GM12874 (cell line): ENCODE measurements at regions not wholly inside any gene's neighbourhood (a gene's known extent, or its start where the extent isn't known, plus 50 kb on each side); places are given as distances from the start of the nearest gene placed in this dataset.

Experiments used
- TF ChIP-seq, protein P1 (sequence below): IDR thresholded peaks from 2 replicates; pipeline ENCODE4 v1.5.1; 2011; ENCODE audit warnings: low read depth, mild to moderate bottlenecking, control low read depth, low read length, moderate library complexity; ENCODE audit not compliant: insufficient read depth

DNA sequence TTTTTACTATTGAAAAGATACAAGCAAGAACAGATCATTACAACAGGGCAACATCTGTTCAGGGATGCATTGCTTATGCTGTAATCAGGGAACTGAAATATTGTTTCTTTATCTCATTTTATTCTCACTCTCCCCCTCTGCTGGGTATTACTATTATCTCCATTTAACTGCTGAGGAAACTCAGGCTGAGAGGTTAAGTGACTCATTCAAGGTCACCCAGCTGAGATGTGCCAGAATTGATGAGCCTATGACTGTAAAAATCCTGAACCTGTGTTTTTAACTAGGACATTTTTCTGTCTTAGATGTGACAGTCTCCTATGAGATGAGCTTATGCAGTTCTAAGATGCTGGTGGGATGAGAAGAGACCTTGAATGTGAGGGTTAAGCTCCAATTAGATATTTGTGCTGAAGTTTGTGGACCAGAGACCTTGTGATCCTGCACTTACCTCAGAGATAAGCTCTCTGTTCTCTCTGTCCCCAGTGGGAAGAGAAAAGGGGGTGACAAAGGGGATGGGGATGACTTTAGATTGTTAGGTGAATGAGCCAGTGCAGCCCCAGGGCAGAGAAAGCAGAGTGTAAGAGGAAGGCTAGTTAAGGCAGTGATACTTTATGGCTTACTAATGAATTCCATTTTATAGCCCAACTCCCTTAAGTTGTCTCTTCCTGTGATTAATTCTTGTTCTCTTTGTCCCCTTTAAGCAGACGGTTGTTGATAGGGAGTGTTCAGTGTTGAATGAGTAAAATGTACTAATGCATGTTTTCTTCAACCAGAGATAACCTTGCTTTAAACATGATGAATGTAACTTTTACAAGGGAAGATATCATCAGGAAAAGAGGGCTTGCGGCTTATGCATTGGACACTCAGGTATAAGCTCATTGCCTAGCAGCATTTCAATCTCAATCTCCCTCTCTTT, 111.4 kb downstream of the HLX start:
- TF ChIP-seq, protein P1, sequence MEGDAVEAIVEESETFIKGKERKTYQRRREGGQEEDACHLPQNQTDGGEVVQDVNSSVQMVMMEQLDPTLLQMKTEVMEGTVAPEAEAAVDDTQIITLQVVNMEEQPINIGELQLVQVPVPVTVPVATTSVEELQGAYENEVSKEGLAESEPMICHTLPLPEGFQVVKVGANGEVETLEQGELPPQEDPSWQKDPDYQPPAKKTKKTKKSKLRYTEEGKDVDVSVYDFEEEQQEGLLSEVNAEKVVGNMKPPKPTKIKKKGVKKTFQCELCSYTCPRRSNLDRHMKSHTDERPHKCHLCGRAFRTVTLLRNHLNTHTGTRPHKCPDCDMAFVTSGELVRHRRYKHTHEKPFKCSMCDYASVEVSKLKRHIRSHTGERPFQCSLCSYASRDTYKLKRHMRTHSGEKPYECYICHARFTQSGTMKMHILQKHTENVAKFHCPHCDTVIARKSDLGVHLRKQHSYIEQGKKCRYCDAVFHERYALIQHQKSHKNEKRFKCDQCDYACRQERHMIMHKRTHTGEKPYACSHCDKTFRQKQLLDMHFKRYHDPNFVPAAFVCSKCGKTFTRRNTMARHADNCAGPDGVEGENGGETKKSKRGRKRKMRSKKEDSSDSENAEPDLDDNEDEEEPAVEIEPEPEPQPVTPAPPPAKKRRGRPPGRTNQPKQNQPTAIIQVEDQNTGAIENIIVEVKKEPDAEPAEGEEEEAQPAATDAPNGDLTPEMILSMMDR = no peak

DNA sequence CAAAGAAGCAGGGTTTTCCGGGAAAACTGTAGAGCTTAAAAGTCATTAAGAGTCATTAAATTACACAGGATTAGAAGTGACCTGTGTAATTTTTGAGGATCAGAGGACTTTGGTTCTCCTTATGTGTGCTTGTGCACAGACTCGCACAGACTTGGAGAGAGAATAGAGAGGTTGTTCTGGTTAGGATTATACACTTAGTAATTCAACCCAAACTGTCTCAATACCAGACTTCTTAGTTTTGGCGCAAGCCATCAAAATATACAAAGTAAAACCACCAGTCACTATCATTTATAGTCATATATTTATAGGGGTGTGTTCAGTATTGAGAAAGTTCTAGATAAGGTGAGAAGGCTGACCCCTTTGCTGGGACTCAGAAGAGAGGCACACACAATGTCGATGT, 112.3 kb downstream of the HLX start:
- TF ChIP-seq, protein P1 = no peak

DNA sequence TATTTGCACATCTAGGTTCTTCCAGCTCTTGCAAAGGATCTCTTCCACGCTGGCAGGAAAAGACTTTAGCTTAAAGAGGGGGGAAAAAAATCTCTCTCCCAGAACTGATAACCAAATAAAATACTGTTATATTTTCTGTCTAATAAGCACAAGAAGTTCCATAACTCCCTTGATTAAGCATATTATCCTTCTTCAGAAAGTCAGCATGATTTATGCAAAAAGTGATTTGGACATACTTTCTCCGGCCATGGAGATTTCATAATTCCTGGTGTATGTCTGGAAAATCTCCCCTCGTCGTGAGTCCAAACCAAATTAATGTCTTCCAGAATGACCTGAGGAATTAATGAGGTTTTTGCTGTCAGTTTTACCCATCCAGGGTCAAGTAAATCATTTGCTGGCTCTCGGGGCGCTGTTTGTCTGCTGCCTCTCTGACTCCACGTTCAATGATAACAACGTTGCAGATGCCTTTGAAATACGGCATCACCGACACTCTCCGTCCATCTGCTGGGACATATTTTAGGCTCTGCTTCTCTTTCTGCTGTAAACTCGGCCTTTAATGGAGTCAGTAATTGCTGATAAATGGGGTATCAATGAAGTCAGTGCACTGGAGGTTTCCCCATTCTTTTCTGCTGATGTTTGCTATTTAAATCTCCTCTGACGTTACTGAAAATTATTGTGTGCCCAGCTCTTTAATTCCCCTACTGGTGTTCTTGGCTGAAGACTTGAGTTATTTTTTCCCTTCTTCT, 112.9 kb downstream of the HLX start:
- TF ChIP-seq, protein P1 = no peak

DNA sequence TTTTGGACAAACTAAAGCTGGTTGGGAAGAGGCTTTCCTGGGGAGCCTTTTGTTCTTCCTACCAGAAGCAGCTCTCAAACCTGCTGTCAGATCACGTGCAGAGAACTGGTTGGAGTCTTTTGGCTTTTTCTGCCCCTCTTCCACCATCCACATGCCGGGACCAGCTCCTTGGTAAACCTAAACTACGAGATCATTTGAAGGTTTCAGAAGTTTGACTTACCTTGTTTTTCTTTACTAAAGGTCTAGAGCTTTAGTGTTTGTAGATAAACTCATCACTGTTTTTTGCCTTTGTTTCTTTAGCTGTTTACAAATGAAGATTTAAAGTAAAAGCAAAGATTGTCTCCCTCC, 113.4 kb downstream of the HLX start:
- TF ChIP-seq, protein P1 = no peak

DNA sequence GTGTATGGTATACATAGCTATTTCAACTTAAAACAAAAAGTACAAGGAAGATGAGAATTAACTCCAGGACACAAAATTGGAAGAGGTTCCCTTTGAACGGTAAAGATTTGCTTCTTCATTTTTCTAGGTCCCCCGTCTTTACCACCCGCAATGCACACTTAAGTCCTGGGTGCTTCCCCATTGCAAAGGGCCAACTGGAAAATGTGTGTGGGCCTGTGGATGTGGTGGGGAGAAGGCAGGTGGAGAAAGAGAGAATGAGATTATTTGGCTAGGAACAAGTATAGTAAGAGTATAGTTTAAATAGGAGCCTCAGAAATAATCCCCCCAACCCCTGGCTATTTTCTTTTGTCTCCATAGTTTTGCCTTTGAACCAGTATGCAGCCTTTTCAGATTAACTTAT, 115.4 kb downstream of the HLX start:
- TF ChIP-seq, protein P1 = no peak

DNA sequence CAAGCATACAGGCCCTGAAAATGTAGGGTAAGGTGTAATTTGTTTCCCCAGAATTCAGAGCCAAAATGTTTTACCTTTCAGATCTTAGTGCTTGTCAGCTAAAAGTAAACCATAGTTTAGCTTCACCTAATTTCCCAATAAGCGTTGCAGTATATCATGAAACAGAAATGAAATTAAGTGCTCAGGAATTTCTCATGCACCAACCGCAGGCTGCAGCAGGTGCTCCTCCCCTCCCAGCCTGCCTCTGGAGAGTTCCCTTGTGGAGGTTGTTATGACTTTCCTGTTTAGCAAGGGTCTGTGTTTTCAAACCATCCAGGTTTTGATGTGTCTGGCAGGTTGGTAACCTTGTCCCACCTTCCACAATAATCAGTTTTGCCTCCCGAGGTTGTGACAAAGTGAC, 118.5 kb downstream of the HLX start:
- TF ChIP-seq, protein P1 = no peak
